ENCODE measurements at regions not wholly inside any gene's neighbourhood (a gene's known extent, or its start where the extent isn't known, plus 50 kb on each side); places are given as distances from the start of the nearest gene placed in this dataset.

DNA sequence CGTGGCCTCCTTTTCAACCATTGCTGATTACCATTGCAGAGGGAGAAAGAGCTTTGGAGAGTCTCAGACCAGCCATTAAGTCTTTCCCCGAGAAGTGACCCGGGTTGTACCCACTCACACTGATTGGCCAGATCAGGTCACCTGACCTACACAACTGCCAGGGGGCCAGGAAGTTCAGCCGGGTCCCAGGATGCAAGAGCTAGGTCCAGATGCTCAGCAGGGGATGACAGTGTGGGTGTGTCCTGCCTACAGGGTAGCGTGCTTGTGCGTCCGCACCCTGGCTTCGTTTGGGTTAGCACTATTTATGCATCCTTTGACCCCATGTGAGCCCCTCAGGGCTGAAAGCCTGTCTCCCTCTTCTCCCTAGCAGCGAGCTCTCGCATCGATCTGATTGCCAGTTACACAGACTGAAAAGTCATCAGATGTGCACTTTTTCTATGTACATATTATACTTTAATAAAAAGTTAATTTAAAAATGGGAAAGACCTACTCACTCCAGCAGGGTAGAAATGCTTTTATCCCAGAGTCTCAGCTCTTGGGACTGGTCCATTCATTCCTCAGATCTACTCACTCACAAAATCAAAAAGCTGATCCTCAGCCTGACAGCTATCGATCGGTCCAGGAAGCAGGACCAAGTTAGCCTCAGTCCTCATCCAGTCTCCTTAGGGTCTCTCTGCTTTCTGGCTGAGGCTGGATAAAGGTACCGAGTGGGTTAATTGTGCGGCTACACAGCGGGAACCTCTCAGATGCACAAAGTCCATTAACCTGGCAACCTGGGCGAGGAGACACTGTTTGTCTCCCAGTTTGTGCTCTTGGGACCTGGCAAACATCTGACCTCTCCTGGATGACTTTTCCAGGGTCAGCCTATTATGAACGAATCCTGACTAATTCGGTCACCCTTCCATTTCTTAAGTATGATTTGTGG lies 68.0 kb downstream of the SERPINA3 start:
- Mint-ChIP-seq H3K27ac (peak overlapping the region; percentile 36), H3K27me3 (ENCODE audit: insufficient read depth, low read depth) (peaks cover 11% of the 10 kb centered on the region), H3K36me3 (no peaks in the 10 kb centered on the region), H3K9me3 (no peaks in the 10 kb centered on the region), H3K4me3 (no peak overlapping the region), H3K4me1 (peaks cover 16% of the 10 kb centered on the region)
- H3F3A ChIP-seq (ENCODE audit: low read depth), result peaks cover 8% of the 10 kb centered on the region
- no peaks in the 10 kb centered on the region for H4K20me1 ChIP-seq (ENCODE audit: low read depth)
- DNase-seq (ENCODE audit: low spot score), result no peak
- no peaks in the 10 kb centered on the region for H3K27me3 ChIP-seq
- no peaks in the 10 kb centered on the region for H3K79me2 ChIP-seq (ENCODE audit: low read depth)
- H3K4me3 ChIP-seq, result no peak overlapping the region
- no peaks in the 10 kb centered on the region for H3K9me3 ChIP-seq (ENCODE audit: low read depth)
- H3K9ac ChIP-seq, result no peak overlapping the region
- no peaks in the 10 kb centered on the region for H3K36me3 ChIP-seq
- H2AFZ ChIP-seq (replicated peaks), result no peak overlapping the region
- H3K4me1 ChIP-seq, result peaks cover 7% of the 10 kb centered on the region
- no peak overlapping the region for H3K4me2 ChIP-seq
- no peak overlapping the region for H3K27ac ChIP-seq
- TF ChIP-seq EZH2 (IDR thresholded peaks at IDR 0.05) (no peak), EZH2phosphoT487 (IDR thresholded peaks at IDR 0.05) (no peak)

DNA sequence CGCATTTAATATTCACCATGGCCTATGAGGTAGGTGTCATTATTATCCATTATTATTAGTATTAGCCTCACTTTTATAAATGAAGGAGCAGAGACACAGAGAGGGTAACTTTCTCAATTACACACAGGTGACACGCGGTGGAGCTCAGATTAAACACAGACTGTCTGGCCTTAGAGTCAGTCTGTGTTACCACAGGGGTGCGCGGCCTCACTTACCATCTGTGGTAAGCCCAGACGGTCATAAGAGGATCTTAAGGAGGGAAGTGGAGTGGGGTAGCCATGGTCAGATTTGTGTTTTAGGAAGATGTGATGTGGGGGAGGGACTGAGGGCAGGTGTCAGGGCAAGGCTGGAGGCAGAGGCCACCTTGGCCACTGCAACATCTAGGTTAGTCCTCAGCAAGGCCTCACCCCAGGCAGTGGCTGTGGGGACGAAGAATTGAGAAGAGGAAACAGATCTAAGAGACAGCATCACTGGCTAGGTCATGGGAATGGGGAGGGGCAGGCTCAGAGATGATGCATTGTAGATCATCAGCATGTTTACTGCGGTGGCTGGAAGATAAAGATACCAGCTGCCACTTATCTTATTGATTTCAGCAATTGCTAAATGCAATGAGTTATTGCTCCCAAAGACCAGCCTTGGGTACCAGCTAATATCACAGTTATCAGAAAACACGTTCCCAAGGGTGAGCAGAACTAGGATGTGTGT lies 67.1 kb downstream of the SERPINA3 start:
- H3K36me3 ChIP-seq, result no peaks in the 10 kb centered on the region
- no peak overlapping the region for H3K9ac ChIP-seq
- no peak overlapping the region for H2AFZ ChIP-seq (replicated peaks)
- peaks cover 16% of the 10 kb centered on the region for H3K4me1 Mint-ChIP-seq
- no peak overlapping the region for H3K4me3 ChIP-seq
- H3K36me3 Mint-ChIP-seq, result no peaks in the 10 kb centered on the region
- no peaks in the 10 kb centered on the region for H4K20me1 ChIP-seq (ENCODE audit: low read depth)
- H3K27ac Mint-ChIP-seq, result peak overlapping the region; percentile 36
- H3K4me2 ChIP-seq, result no peak overlapping the region
- TF ChIP-seq EZH2phosphoT487 (IDR thresholded peaks at IDR 0.05), result no peak
- TF ChIP-seq EZH2 (IDR thresholded peaks at IDR 0.05), result no peak
- TF ChIP-seq, protein P1, sequence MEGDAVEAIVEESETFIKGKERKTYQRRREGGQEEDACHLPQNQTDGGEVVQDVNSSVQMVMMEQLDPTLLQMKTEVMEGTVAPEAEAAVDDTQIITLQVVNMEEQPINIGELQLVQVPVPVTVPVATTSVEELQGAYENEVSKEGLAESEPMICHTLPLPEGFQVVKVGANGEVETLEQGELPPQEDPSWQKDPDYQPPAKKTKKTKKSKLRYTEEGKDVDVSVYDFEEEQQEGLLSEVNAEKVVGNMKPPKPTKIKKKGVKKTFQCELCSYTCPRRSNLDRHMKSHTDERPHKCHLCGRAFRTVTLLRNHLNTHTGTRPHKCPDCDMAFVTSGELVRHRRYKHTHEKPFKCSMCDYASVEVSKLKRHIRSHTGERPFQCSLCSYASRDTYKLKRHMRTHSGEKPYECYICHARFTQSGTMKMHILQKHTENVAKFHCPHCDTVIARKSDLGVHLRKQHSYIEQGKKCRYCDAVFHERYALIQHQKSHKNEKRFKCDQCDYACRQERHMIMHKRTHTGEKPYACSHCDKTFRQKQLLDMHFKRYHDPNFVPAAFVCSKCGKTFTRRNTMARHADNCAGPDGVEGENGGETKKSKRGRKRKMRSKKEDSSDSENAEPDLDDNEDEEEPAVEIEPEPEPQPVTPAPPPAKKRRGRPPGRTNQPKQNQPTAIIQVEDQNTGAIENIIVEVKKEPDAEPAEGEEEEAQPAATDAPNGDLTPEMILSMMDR (IDR thresholded peaks at IDR 0.05), result no peak
- no peaks in the 10 kb centered on the region for H3K9me3 ChIP-seq (ENCODE audit: low read depth)
- no peaks in the 10 kb centered on the region for H3K79me2 ChIP-seq (ENCODE audit: low read depth)
- H3F3A ChIP-seq (ENCODE audit: low read depth), result peaks cover 8% of the 10 kb centered on the region
- no peaks in the 10 kb centered on the region for H3K9me3 Mint-ChIP-seq
- DNase-seq (ENCODE audit: low spot score), result no peak
- H3K27ac ChIP-seq, result no peak overlapping the region
- H3K27me3 Mint-ChIP-seq (ENCODE audit: insufficient read depth, low read depth), result peaks cover 11% of the 10 kb centered on the region
- no peak overlapping the region for H3K4me3 Mint-ChIP-seq
- H3K4me1 ChIP-seq, result peaks cover 7% of the 10 kb centered on the region
- H3K27me3 ChIP-seq, result no peaks in the 10 kb centered on the region

DNA sequence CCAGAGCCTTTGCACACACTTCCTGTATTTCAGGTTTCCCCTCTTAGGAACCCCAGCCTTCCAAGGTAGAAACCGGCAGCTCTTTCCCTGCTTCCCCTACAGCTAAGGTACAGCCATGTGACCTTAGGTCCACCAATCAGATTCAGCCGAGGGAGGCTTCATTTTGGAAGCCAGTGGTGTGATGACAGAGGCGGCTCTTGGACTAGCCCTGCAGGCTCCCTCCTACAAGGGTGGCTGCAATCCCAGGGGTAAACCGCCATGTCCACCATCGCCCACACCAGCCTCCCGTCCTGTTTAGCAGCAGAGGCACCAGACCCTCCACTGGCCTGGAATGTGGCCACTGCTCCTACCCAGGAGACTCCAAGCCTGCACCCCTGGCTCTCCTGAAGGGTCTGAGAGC lies 65.6 kb downstream of the SERPINA3 start:
- TF ChIP-seq EZH2 (IDR thresholded peaks at IDR 0.05), result no peak
- TF ChIP-seq EZH2phosphoT487 (IDR thresholded peaks at IDR 0.05), result no peak
- TF ChIP-seq, protein P1 (IDR thresholded peaks at IDR 0.05), result no peak
- Histone ChIP-seq H3F3A (ENCODE audit: low read depth) (peaks cover 5% of the 10 kb centered on the region), H3K4me1 (peaks cover 7% of the 10 kb centered on the region), H3K4me3 (no peak overlapping the region), H3K36me3 (no peaks in the 10 kb centered on the region), H3K4me2 (no peak overlapping the region), H3K27me3 (no peaks in the 10 kb centered on the region), H4K20me1 (ENCODE audit: low read depth) (no peaks in the 10 kb centered on the region), H3K9me3 (ENCODE audit: low read depth) (no peaks in the 10 kb centered on the region), H3K27ac (no peak overlapping the region), H2AFZ (replicated peaks) (no peak overlapping the region), H3K9ac (no peak overlapping the region), H3K79me2 (ENCODE audit: low read depth) (no peaks in the 10 kb centered on the region)
- H3K9me3 Mint-ChIP-seq, result no peaks in the 10 kb centered on the region
- no peak for DNase-seq (ENCODE audit: low spot score)
- H3K4me1 Mint-ChIP-seq, result peaks cover 12% of the 10 kb centered on the region
- H3K27ac Mint-ChIP-seq, result no peak overlapping the region
- no peaks in the 10 kb centered on the region for H3K36me3 Mint-ChIP-seq
- H3K4me3 Mint-ChIP-seq, result no peak overlapping the region
- peaks cover 11% of the 10 kb centered on the region for H3K27me3 Mint-ChIP-seq (ENCODE audit: insufficient read depth, low read depth)

Data from neural progenitor cell (in vitro differentiated cells).